ENCODE measurements at regions not wholly inside any gene's neighbourhood (a gene's known extent, or its start where the extent isn't known, plus 50 kb on each side); places are given as distances from the start of the nearest gene placed in this dataset.

DNA sequence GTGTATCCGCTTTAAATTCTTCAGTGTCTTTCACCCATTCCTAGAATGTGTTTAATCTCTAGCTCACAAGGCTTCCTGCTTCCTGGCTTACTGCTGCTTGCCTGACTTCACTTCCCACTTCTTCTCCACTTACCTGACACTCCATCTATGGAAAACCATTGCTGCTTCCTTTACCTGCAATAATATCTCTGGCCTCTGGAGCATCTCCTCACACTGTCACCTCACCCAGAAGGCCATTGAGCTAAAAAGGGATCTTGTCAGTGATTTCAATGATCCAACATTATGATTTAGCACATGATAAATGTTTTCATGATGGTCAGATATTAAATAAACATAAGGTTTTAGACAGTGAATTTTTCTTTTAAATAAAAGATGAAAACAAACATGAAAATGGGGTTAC is 281.1 kb downstream of the MRPS30 start:
- WGBS, 2 donors: 79 to 83% methylated on average over 1 of the region's 1 CpG
- Histone ChIP-seq H3K4me3 (no peak overlapping the region), H3K27me3 (no peaks in the 10 kb centered on the region), H3K4me1 (no peaks in the 10 kb centered on the region), H3K36me3 (ENCODE audit: low read depth, missing control alignments) (no peaks in the 10 kb centered on the region), H3K27ac (no peak overlapping the region), H3K9me3 (no peaks in the 10 kb centered on the region)
- intact Hi-C loops (cut with DNase I; ENCODE audit: low total_unique reads): no loop called here
- no peak for DNase-seq
- TF ChIP-seq, protein P1, sequence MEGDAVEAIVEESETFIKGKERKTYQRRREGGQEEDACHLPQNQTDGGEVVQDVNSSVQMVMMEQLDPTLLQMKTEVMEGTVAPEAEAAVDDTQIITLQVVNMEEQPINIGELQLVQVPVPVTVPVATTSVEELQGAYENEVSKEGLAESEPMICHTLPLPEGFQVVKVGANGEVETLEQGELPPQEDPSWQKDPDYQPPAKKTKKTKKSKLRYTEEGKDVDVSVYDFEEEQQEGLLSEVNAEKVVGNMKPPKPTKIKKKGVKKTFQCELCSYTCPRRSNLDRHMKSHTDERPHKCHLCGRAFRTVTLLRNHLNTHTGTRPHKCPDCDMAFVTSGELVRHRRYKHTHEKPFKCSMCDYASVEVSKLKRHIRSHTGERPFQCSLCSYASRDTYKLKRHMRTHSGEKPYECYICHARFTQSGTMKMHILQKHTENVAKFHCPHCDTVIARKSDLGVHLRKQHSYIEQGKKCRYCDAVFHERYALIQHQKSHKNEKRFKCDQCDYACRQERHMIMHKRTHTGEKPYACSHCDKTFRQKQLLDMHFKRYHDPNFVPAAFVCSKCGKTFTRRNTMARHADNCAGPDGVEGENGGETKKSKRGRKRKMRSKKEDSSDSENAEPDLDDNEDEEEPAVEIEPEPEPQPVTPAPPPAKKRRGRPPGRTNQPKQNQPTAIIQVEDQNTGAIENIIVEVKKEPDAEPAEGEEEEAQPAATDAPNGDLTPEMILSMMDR (IDR thresholded peaks at IDR 0.05): no peak
- TF ChIP-seq POLR2A (IDR thresholded peaks at IDR 0.05): no peak

DNA sequence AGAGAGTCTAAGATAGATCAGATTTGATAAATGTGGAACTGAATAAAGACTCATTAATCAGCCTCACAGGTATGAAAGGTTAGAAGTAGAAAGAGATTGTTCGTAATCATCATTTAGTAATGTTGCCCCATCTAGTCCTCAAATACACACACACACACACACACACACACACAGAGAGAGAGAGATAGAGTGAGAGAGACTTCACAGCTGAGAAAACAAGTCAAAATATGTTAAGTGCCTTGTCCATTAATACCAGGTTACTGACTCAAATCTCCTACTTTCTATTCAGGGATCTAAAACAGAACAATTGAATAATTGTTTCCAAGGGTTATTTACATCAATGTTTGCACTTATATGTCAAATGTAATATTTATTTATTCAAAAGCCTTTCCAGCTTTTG is 284.6 kb downstream of the MRPS30 start:
- no peak overlapping the region for H3K4me3 ChIP-seq
- no peaks in the 10 kb centered on the region for H3K27me3 ChIP-seq
- intact Hi-C loops (cut with DNase I; ENCODE audit: low total_unique reads): no loop called here
- H3K4me1 ChIP-seq: no peaks in the 10 kb centered on the region
- no peak overlapping the region for H3K27ac ChIP-seq
- no peak for DNase-seq
- 83 to 94% methylated on average over 1 of the region's 1 CpG for WGBS, 2 donors
- TF ChIP-seq POLR2A (IDR thresholded peaks at IDR 0.05): no peak
- TF ChIP-seq, protein P1 (IDR thresholded peaks at IDR 0.05): no peak
- no peaks in the 10 kb centered on the region for H3K36me3 ChIP-seq (ENCODE audit: low read depth, missing control alignments)
- no peaks in the 10 kb centered on the region for H3K9me3 ChIP-seq

DNA sequence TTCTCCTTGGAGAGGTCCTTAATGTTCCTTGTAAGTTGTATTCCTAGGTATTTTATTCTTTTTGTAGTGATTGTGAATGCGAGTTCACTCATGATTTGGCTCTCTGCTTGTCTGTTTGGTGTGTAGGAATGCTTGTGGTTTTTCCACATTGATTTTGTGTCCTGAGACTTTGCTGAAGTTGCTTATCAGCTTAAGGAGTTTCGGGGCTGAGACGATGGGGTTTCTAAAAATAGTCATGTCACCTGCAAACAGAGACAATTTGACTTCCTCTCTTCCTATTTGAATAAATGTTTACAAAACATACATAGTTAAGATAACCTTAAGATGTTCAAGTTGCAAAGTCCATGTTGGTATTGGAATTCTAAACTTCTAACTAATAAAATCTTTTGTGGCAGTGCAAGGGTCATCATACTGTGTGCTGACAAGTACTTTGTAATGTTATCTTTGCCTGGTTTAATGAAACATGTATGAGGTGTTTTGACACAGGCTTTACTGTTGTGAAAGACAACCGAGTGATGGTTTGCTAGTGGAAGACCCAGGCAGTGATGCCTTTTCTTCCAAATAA is 286.2 kb downstream of the MRPS30 start:
- H3K4me1 ChIP-seq: no peaks in the 10 kb centered on the region
- no peaks in the 10 kb centered on the region for H3K36me3 ChIP-seq (ENCODE audit: low read depth, missing control alignments)
- H3K27ac ChIP-seq: no peak overlapping the region
- intact Hi-C loops (cut with DNase I; ENCODE audit: low total_unique reads): no loop called here
- H3K27me3 ChIP-seq: no peaks in the 10 kb centered on the region
- WGBS, 2 donors: 58 to 65% methylated on average over 4 of the region's 4 CpGs
- DNase-seq: no peak
- H3K4me3 ChIP-seq: no peak overlapping the region
- no peaks in the 10 kb centered on the region for H3K9me3 ChIP-seq
- TF ChIP-seq POLR2A (IDR thresholded peaks at IDR 0.05): no peak
- TF ChIP-seq, protein P1 (IDR thresholded peaks at IDR 0.05): no peak

DNA sequence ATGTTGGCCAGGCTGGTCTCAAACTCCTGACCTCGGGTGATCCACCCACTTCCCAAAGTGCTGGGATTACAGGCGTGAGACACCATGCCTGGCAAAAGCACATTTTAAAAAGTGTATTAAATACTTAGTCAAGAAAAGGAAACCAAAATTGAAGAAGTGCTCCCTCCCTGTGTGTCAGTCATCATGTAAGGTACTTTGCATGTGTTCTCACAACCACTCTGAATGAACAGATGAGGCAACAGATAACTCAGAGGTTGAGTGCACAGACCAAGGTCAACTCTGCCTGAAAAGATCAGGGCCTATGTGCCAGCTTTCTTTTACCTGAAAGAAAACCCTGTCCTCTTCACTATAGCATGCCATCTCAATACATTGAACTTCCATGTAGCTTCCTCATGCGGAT is 289.7 kb downstream of the MRPS30 start:
- intact Hi-C loops (cut with DNase I; ENCODE audit: low total_unique reads): no loop called here
- TF ChIP-seq POLR2A (IDR thresholded peaks at IDR 0.05): no peak
- TF ChIP-seq, protein P1 (IDR thresholded peaks at IDR 0.05): no peak
- Histone ChIP-seq H3K4me3 (no peak overlapping the region), H3K36me3 (ENCODE audit: low read depth, missing control alignments) (no peaks in the 10 kb centered on the region), H3K27me3 (no peaks in the 10 kb centered on the region), H3K27ac (no peak overlapping the region), H3K4me1 (no peaks in the 10 kb centered on the region), H3K9me3 (no peaks in the 10 kb centered on the region)
- no peak for DNase-seq
- WGBS, 2 donors: 86 to 89% methylated on average over 3 of the region's 3 CpGs

DNA sequence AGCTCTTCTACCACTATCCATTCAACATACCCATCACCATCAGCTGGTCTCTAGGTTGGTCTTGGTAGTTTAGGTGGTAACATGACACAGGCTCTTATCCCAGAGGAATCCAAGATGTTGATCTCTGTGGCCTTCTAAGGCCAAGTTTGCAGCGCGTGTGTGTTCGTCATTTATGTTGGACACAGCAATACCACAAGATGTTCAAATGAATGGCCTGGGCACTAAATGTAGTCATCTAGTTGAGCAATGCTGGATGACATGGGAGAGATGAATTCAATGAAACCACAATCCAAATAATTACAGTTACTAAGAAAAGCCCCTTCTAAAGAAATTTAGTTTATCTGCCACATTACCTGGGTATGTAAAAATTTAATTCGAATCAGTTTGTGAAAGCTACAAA is 292.4 kb downstream of the MRPS30 start:
- intact Hi-C loops (cut with DNase I; ENCODE audit: low total_unique reads): no loop called here
- Histone ChIP-seq H3K4me3 (no peak overlapping the region), H3K9me3 (no peaks in the 10 kb centered on the region), H3K36me3 (ENCODE audit: low read depth, missing control alignments) (no peaks in the 10 kb centered on the region), H3K27me3 (no peaks in the 10 kb centered on the region), H3K4me1 (no peaks in the 10 kb centered on the region), H3K27ac (no peak overlapping the region)
- no peak for DNase-seq
- WGBS, 2 donors: 84 to 95% methylated on average over 4 of the region's 4 CpGs
- TF ChIP-seq, protein P1 (IDR thresholded peaks at IDR 0.05): no peak
- no peak for TF ChIP-seq POLR2A (IDR thresholded peaks at IDR 0.05)
